ENCODE measurements at regions not wholly inside any gene's neighbourhood (a gene's known extent, or its start where the extent isn't known, plus 50 kb on each side); places are given as distances from the start of the nearest gene placed in this dataset.

DNA sequence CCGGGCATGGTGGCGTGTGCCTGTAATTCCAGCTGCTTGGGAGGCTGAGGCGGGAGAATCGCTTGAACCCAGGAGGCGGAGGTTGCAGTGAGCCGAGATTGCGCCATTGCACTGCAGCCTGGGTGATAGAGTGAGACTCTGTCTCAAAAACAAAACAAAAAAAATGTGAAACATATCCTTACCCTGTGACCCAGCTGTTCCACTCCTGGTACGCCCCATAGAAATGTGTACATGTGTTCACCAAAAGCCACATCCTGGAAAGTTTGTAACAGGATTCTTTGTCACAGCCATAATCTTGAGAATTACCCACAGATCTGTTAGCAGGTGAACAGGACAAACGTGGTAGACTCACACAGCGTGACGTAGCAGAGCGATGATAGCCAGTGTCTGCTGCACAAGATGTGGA lies 71.2 kb upstream of the RFLNA start:
- DNase-seq, result peak; percentile 47

DNA sequence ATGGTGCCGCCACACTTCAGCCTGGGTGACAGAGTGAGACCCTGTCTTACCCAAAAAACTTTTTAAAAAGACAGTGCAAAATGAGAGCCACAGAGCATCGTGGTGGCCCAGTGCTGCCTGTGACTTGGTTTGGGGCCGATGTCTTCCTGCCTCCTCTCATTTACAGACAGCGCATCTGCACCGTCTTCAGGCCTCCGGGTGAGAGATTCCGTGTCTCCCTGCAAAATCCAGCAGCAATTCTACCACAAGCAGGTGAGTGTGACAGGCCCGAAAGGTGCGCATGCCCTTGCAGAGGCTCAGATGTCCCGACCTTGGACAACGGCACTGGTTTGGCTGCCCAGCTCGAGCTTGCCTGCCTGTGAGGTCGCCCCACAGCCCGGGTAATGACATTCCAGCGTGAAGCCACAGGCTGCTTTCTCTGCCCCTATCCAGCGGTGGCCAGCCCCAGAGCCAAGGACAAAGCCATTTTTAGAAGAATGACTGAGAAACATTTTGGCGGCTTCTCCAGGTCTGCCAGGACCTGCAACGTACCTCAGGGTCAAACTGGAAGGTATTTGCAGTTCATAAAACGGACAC lies 70.3 kb upstream of the RFLNA start:
- DNase-seq, result no peak

DNA sequence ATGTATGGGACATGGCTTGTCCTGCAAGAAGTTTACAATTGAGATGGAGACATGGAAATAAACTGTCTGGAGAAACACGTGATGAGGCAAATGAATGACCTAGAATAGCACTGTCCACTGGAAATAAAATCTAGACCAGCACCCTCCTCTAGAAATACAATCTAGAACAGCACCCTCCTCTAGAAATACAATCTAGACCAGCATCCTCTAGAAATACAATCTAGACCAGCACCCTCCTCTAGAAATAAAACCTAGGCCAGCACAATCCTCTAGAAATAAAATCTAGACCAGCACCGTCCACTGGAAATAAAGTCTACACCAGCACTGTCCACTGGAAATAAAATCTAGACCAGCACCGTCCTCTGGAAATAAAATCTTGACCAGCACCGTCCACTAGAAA lies 69.2 kb upstream of the RFLNA start:
- no peak for DNase-seq

DNA sequence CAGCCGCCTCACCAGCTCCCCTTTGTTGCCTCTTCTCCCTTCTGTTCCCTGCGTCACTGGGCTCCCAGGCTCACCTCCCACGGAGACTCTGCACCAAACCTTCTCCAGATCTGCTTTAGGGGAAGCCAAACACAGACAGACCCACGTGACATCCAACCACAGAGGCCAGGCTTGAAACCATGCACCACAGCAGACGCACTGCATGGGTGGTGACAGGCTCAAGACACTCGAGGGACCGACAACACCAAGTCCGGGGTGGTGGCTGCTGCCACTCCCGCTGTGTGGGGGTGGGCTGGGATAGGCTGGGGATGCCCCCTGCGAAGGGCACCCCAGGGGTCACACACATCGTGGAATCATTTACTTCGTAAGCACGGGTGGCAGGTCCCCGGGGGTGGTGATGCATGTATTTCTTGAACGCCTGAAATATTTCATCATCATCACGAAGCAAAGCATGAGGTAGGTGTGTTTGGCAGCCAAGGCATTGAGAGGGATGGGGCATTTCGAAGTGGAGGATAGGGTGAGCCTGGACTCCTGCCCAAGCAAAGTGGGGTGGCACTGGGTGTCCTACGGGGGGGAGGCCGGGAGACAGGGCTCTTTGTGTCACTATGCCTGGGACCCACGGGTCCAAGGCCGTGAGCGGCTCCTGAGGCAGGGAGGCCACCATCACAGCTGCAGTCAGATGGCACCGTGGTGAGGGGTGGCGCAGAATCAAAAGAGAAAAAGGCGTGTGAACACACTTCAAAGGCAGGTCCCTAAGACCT lies 66.8 kb upstream of the RFLNA start:
- no peak for DNase-seq

DNA sequence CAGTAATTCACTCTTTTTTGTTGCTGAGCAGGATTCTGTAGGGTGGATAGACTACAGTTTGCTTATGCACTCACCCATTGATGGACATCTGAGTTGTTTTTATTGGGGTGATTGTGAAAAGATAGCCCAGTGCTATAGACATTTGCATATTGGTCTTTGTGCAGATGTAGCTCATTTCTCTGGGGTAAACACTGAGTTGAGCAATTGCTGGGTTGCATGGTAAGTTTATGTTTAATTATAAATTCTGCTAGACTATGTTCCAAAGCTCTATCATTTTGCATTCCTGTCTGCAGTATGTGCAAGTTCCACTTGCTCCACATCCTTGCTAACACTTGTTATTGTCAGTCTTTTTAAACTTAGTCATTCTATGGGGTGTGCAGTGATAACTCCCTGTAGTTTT lies 65.4 kb upstream of the RFLNA start:
- DNase-seq, result no peak

DNA sequence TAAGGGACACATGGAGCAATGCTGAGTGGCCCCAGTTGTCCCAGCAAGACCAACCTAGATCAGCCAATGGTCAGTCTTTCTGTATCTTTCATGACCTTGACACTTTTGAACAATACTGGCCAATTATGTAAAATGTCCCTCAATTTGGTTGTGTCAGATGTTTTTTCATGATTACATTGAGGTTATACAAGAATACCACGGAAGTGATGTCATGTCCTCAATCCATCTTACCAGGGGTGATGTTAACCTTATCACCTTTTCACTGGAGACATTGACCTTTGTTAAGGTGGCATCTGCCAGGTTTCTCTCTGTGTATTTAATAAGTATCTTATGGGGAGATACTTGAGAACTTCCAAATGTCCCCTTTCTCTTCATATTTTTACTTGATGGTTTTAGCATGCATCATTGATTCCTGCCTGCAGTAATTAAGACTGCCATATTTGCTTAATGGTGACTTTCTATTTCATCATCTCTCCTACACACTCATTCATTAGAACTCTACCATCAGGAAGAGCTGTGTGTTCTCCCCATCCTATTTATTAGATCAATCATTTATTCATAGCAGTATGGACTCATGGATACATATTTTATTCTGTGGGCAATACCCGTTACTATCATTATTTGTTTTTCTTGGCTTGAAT lies 64.7 kb upstream of the RFLNA start:
- DNase-seq, result no peak

DNA sequence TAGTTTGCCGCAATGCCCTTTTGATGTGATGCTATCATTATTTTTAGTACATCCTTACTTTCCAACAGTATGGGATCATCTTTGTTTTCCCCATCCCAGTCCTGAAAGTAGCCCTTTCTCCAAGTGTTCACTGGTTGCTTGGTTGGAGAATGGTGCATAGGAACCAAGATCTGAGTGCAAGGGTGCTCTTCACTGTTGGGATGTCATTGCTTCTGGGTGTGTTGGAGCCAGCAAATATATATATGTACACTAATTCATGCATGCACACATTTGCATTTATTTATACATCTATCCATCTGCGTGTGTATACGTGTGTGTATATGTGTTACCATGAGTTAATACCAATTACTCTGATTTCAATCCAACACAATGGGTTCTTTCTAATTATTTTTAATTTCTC lies 64.1 kb upstream of the RFLNA start:
- DNase-seq, result no peak

DNA sequence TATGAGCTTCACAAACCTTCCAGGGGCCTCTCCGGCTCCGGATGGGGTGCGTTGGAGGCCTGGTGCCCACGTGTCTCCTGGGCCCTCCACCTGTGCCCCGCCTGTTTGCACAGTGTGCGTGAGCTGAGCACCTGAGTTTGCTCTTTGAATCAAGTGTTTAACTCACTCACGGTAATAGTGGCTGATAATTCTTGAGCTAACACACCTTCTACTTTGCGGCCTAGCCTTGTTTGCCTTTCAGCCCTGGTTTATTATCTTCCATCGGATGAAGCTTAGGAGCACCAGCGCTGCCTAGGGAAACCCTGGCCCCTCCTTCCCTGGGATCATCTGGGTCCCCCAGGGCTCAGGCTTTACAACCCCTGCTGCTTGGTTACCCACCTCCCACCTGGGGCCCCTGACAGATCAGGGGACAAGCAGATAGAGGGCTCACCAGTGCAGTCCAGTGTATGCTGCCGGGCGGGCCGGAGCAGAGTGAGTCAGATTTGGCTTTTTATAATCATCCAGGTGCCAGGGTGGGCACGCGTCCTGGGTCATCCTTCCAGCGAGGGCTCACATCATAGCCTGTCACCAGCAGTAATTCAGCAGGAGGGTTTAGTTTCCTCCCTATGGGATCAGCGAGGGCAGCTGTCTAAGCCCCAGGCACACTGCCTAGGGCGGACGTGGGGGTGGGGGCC lies 62.8 kb upstream of the RFLNA start:
- no peak for DNase-seq

DNA sequence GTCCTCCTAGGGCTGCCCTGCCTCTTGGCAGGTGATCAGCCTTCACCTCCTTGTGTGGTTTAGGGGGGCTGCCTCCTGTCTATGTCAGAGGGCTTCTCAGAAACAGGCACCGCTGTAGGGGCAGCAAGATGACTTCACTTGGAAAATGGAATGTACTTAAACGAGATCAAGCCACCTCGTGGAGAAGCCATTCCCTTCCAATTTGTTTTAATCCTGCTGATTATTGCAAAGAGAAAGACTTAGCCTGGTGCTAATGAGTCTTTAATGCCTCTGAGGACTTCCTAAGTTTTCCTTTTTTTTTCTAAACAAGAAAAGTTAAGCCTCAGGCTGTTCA lies 62.3 kb upstream of the RFLNA start:
- no peak for DNase-seq

DNA sequence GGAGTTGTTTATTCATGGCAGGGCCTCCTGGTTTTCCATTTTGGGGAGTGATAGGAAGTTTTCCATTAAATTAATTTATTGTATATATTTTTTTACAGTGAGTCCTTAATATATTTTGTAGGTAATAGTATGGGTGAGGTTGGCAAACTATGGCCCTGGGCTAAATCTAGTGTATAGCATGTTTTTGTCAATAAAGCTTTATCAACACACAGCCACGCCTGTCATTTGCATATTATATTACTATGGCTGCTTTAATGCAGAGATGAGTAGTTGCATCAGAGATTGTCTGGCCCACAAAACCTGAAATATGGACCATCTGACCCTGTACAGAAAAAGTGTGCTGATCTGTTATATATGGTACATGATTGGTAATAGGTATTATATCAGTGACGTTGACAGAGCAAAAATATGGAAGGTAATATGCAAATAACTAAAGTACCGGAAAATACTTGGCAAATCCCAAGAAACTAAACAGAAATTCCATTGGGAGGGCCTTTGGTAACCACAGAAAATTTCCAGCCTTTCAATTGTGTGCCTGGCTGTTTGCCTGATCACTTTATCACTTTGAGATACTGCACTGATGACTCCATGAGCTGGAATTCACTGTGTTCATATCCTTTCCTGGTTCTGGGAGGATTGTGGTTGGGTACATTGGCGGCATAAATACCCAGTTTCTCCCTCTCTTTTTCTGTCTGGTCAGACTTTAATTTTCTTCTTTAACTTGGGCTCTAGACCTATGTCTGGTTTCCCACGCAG lies 61.7 kb upstream of the RFLNA start:
- no peak for DNase-seq

DNA sequence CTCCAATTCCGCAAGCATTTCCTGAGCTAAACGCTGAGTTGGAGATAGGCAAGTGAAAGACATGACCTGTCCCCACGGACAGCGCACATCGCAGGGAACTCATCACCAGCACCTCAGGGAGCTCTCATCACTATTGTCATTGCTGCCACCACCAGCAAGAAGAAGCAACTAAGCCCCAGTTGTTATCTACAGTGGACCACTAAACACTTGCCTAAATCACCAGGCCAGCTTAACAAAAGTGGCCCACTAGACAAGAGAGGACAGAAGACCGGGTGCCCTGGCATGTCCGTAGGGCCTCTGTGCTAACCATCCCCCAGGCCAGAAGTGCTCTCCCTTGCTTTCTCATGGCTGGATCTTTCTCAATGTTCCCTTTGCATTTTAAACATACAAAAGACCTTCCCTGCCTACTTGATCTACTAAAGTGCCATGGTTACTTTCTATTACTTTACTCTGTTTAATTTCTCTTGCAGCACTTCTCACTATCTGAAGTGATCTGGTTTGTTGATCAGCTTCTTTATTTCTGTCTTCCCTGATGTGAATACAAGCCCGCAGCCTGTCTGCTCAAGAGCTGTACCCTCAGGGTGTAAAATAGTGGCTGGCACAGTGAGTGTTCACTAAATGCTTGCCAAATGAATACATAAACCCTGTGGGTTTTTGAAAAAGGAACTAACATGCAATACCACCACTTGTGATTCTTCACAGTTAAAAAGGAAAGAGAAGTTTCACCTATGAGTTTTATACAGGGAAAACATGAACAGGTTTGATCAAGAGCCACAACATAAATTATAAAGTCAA lies 60.9 kb upstream of the RFLNA start:
- no peak for DNase-seq

DNA sequence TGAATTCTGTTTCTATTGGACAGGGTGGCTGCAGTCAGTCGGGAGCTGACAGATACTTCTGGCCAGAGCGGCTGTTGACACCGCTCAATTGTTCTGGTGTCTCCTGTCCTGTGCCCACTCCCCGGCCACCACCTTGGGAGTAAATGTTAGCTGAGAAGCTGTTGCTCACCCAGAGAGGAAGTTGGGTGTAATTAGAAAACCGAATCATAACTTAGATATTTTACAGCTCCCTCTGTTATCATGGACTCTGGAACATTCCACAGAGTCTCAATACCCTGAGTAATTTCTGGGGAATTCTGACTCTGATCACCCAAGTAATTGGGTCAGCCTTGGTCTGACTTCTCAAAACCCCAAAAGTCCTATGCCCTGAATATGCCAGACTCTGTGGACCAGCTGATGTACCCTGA lies 58.3 kb upstream of the RFLNA start:
- no peak for DNase-seq

DNA sequence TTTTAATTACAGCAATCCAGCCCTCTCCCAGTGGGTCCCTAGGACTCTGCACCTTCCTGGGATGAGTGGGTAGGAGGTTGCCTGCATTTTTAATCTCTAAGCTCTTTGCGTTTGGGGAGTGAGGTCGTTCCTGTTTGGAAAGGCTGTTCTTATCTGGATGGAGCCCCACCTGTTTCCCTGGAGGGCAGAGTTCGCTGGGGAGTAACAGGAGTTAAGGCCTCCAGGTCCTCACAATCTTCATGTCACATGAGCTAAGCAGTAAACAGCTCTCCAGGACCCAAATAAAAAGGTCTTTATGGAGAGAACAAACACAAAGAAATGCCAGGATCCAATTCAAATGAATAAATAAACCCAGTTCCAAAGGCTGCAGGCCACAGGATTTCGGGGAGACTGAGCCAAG lies 56.0 kb upstream of the RFLNA start:
- DNase-seq, result no peak

DNA sequence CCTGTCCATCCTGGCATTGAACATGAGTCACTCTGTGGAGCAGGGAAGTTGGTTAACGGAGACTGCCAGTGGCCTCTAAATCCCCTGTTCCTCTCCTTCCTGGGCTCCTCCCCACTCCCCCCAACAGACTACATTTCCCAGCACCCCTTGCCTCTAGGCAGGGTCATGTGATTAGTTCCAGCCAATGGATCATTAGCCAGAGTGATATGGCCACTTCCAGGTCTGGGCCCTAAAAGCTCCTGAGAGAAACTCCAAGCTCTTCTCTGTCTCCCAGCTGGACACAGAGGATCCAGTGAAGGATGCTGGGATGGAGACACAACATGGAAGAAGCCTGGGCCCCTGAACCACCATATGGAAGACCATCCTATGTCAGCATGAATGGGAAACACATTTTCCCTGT lies 54.4 kb upstream of the RFLNA start:
- DNase-seq, result peak; percentile 10

DNA sequence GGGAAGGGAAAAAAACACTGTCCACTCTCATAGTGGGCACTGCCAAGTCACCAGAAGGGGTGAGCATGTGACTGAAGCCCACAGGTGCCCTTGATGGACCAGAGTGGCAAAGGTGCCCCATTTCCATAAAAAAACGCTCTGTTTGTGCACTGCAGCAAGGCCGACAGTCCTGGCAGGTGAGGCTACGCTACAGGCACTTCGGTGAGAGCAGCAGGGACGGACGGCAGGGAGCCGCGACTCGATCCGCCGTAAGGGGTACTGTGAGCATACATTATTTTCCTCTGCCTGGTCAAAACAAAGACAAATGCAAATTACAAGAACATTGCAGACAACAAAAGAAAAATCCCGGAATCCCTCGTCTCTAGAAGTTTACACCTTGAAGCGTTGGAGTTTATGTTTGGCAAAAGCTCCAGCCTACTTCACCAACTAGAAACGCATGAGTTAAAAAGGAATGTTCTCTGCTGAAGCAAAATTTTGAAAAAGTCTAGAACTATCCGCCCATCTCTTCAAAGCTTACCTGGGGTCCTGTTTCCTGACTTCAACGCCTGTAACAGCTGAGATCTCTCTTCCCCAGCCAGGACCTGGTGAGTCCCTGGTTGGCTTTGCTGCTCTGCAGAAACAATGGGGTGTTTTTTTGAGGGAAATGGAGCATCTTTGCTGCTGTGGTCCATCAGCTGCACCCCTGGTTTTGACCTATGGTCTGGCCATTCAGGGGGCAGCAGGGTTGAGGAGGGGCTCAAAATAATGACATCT lies 52.9 kb upstream of the RFLNA start:
- no peak for DNase-seq

DNA sequence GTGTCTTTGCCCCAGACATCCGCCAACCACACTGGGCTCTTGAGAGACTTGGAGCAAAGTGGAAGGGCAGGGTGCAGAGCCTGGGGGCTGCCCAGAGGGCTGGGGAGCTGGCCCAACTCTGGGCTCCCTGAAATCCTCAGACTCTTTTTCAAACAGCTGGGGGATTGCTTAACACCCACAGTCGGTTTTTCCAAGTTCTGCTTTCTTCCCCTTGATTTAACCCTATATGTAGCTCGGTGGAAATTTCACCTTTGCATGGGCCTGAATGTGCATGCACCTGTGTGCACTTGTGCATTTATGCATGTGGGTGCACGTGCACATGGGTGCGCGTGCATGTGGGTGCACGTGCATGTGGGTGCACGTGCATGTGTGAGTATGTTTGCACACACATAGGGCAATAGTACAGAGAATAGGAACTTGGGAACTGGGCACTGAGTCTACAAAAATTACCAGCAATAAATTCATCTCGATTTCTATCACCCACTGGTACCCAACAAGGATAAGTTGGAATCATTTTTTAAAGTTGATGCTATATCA lies 52.3 kb upstream of the RFLNA start:
- no peak for DNase-seq

DNA sequence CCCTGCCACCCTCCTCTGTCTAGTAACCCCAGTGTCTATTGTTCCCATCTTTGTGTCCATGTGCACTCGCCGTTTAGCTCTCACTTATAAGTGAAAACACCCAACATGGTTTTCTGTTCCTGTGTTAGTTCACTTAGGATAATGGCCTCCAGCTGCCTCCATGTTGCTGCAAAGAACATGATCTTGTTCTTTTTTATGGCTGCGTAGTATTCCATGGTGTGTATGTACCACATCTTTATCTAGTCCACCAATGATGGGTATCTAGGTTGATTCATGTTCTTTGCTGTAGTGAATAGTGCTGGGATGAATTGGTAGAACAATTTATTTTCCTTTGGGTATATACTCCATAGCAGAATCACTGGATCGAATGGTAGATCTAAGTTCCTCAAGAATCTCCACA lies 51.0 kb upstream of the RFLNA start:
- DNase-seq, result no peak
